C4-2B (cell line): ENCODE measurements at regions not wholly inside any gene's neighbourhood (a gene's known extent, or its start where the extent isn't known, plus 50 kb on each side); places are given as distances from the start of the nearest gene placed in this dataset.

ENCODE experiments used
- ZFX ChIP-seq: fragments of 450-650 bp; IDR thresholded peaks from 2 replicates; pipeline ENCODE4 v1.6.1; 2017
- TF ChIP-seq, protein P1 (sequence below): fragments of 450-650 bp; conservative IDR thresholded peaks from 2 replicates; pipeline ENCODE4 v1.5.1; 2017; ENCODE audit warnings: mild to moderate bottlenecking

DNA sequence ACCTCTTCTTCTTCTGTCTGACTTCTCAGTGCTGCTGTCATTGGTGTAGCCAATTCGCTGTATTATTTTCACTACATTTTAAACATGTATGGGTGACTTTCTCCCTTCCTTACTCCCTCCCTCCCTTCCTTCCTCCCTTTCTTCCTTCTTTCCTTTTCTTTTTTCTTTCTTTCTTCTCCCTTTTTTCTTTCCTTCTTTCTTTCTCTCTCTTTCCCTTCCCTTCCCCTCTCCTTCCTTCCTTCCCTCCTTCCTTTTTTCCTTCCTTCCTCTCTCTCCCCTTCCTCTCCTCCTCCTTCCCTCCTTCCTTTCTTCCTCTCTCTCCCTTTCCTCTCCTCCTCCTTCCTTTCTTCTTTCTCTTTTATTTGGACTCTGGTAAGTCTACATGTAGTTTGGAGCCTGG is 240.8 kb downstream of the GATA3 start:
- TF ChIP-seq, protein P1, sequence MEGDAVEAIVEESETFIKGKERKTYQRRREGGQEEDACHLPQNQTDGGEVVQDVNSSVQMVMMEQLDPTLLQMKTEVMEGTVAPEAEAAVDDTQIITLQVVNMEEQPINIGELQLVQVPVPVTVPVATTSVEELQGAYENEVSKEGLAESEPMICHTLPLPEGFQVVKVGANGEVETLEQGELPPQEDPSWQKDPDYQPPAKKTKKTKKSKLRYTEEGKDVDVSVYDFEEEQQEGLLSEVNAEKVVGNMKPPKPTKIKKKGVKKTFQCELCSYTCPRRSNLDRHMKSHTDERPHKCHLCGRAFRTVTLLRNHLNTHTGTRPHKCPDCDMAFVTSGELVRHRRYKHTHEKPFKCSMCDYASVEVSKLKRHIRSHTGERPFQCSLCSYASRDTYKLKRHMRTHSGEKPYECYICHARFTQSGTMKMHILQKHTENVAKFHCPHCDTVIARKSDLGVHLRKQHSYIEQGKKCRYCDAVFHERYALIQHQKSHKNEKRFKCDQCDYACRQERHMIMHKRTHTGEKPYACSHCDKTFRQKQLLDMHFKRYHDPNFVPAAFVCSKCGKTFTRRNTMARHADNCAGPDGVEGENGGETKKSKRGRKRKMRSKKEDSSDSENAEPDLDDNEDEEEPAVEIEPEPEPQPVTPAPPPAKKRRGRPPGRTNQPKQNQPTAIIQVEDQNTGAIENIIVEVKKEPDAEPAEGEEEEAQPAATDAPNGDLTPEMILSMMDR = no peak
- no peak for TF ChIP-seq ZFX
